HCT116 (cell line): ENCODE measurements at regions not wholly inside any gene's neighbourhood (a gene's known extent, or its start where the extent isn't known, plus 50 kb on each side); places are given as distances from the start of the nearest gene placed in this dataset.

Experiments used
- ATAC-seq: fragments of 200-7000 bp; cut with Tn5 transposase; 2 replicates; pipeline ENCODE4 v1.9.1; 2020; ENCODE audit warnings: mild to moderate bottlenecking, moderate library complexity
- BruUV-seq: library from RNA; stranded (reverse); fragments of 400-500 nt; replicated peaks from 2 replicates; lab custom pipeline; 2021; lab: Mats Ljungman, UMichigan
- CTCF ChIA-PET: fragments of 300-600 bp; sonication (Branson Sonifier 250); formaldehyde crosslinking; loops from one replicate; lab custom pipeline; 2021; ENCODE audit warnings: antibody characterized with exemption; lab: Charles Lee
- POLR2A ChIA-PET: fragments of 300-600, 350-600 bp; sonication (Branson Sonifier 250); formaldehyde crosslinking; loops from one replicate; lab custom pipeline; 2021; ENCODE audit warnings: antibody characterized with exemption; lab: Charles Lee
- RAD21 ChIA-PET, 2 experiments: fragments of 300-600 bp; sonication (Branson Sonifier 250); formaldehyde crosslinking; loops; one replicate each; lab custom pipeline; 2023; ENCODE audit warnings: low total read pairs in 2 of 2; ENCODE audit not compliant: uncharacterized antibody in 2 of 2, unreplicated experiment in 2 of 2, low non-redundant PET in 1 of 2; lab: Charles Lee
- DNase-seq: peaks from one replicate; pipeline ENCODE4 v3.0.0-alpha.2; 2010; ENCODE audit warnings: low read depth, low spot score
- H2AFZ ChIP-seq: fragments of 200-600 bp; shearing (Covaris generic), sonication (generic); 2 replicates; pipeline ENCODE4 v1.6.1; 2017; ENCODE audit warnings: low read depth, mixed run types, mixed read lengths, antibody characterized with exemption, low read length; ENCODE audit not compliant: poor library complexity, severe bottlenecking
- H3K27ac ChIP-seq: 2 replicates; pipeline ENCODE4 v1.5.1; 2012; ENCODE audit warnings: low read depth, low read length
- H3K27me3 ChIP-seq: fragments of 200-600 bp; sonication (generic); 2 replicates; pipeline ENCODE4 v1.6.1; 2016; ENCODE audit warnings: mixed run types, low read length, mixed read lengths; ENCODE audit not compliant: insufficient read depth
- H3K36me3 ChIP-seq, 2 experiments: fragments of 200-500 bp in 1 of 2; fragments of 200-600 bp in 1 of 2; sonication (Bioruptor generic) in 1 of 2; sonication (generic) in 1 of 2; 2 replicates each; pipeline versions ENCODE4 v1.5.1 to v1.6.1; 2014 to 2016; ENCODE audit warnings: low read length in 2 of 2, inconsistent platforms in 1 of 2, mixed read lengths in 1 of 2, mixed run types in 1 of 2; ENCODE audit not compliant: insufficient read depth in 2 of 2, control insufficient read depth in 1 of 2
- H3K4me1 ChIP-seq, 2 experiments: fragments of 200-600 bp in 1 of 2; sonication (generic) in 1 of 2; 2 replicates each; pipeline versions ENCODE4 v1.5.1 to v1.6.1; 2012 to 2017; ENCODE audit warnings: low read length in 2 of 2, inconsistent platforms in 1 of 2, mild to moderate bottlenecking in 1 of 2, mixed read lengths in 1 of 2, mixed run types in 1 of 2, moderate library complexity in 1 of 2; ENCODE audit not compliant: insufficient read depth in 2 of 2, control insufficient read depth in 1 of 2
- H3K4me2 ChIP-seq: fragments of 200-600 bp; sonication (generic); 2 replicates; pipeline ENCODE4 v1.6.1; 2017; ENCODE audit warnings: mixed run types, low read length, mixed read lengths
- H3K4me3 ChIP-seq, 2 experiments: fragments of 200-600 bp in 1 of 2; sonication (generic) in 1 of 2; replicated peaks in 1 of 2; 2 replicates each; pipeline ENCODE4 v1.5.1; 2011 to 2016; ENCODE audit warnings: low read length in 2 of 2, control low read depth in 1 of 2, low read depth in 1 of 2, mild to moderate bottlenecking in 1 of 2, mixed read lengths in 1 of 2, mixed run types in 1 of 2
- H3K79me2 ChIP-seq: fragments of 200-600 bp; sonication (generic); 2 replicates; pipeline ENCODE4 v1.6.1; 2017; ENCODE audit warnings: mild to moderate bottlenecking, mixed run types, low read length, moderate library complexity, mixed read lengths; ENCODE audit not compliant: insufficient read depth
- H3K9ac ChIP-seq: fragments of 200-600 bp; sonication (generic); 2 replicates; pipeline ENCODE4 v1.6.1; 2016; ENCODE audit warnings: low read length, mixed read lengths
- H3K9me2 ChIP-seq: fragments of 200-600 bp; sonication (generic), shearing (Covaris generic); 2 replicates; pipeline ENCODE4 v1.6.1; 2017; ENCODE audit warnings: mixed run types, mild to moderate bottlenecking, moderate library complexity; ENCODE audit not compliant: insufficient read depth
- H3K9me3 ChIP-seq, 2 experiments: fragments of 200-500 bp in 1 of 2; fragments of 200-600 bp in 1 of 2; sonication (Bioruptor generic) in 1 of 2; sonication (generic) in 1 of 2; 2 replicates each; pipeline ENCODE4 v1.6.1; 2014 to 2017; ENCODE audit warnings: low read length in 2 of 2, mixed read lengths in 2 of 2, inconsistent platforms in 1 of 2, low read depth in 1 of 2, mild to moderate bottlenecking in 1 of 2, mixed run types in 1 of 2, moderate library complexity in 1 of 2; ENCODE audit not compliant: control insufficient read depth in 1 of 2, insufficient read depth in 1 of 2
- H4K20me1 ChIP-seq: fragments of 200-600 bp; sonication (generic), shearing (Covaris generic); 2 replicates; pipeline ENCODE4 v1.6.1; 2017; ENCODE audit warnings: mixed run types, mild to moderate bottlenecking, moderate library complexity; ENCODE audit not compliant: insufficient read depth
- CEBPB ChIP-seq: IDR thresholded peaks from 2 replicates; pipeline ENCODE4 v1.6.1; 2012; ENCODE audit warnings: low read depth
- EGR1 ChIP-seq: IDR thresholded peaks from 2 replicates; pipeline ENCODE4 v1.6.1; 2012; ENCODE audit warnings: low read depth
- EZH2phosphoT487 ChIP-seq: fragments of 200-600 bp; IDR thresholded peaks from 2 replicates; pipeline ENCODE4 v1.6.1; 2018; ENCODE audit warnings: antibody characterized with exemption, borderline replicate concordance
- FOSL1 ChIP-seq: IDR thresholded peaks from 2 replicates; pipeline ENCODE4 v1.6.1; 2012; ENCODE audit warnings: low read depth
- JUND ChIP-seq: IDR thresholded peaks from 2 replicates; pipeline ENCODE4 v1.6.1; 2012
- POLR2A ChIP-seq: IDR thresholded peaks from 2 replicates; pipeline ENCODE4 v1.7.0; 2011; ENCODE audit warnings: borderline replicate concordance; ENCODE audit not compliant: insufficient read depth, insufficient read length; ENCODE audit errors: extremely low read depth
- RAD21 ChIP-seq: IDR thresholded peaks from 2 replicates; pipeline ENCODE4 v1.6.1; 2012; ENCODE audit warnings: low read depth, mild to moderate bottlenecking
- SIN3A ChIP-seq: IDR thresholded peaks from 2 replicates; pipeline ENCODE4 v1.6.1; 2012; ENCODE audit warnings: low read depth
- SP1 ChIP-seq: IDR thresholded peaks from 2 replicates; pipeline ENCODE4 v1.6.1; 2012; ENCODE audit warnings: low read depth
- SRF ChIP-seq: IDR thresholded peaks from 2 replicates; pipeline ENCODE4 v1.6.1; 2012; ENCODE audit warnings: low read depth
- TCF7L2 ChIP-seq: IDR thresholded peaks from 2 replicates; pipeline ENCODE4 v1.7.0; 2011; ENCODE audit warnings: borderline replicate concordance, inconsistent platforms; ENCODE audit not compliant: insufficient read depth, insufficient read length; ENCODE audit errors: extremely low read depth
- YY1 ChIP-seq: IDR thresholded peaks from 2 replicates; pipeline ENCODE4 v1.6.1; 2011; ENCODE audit warnings: low read length, low read depth, moderate library complexity, mild to moderate bottlenecking; ENCODE audit not compliant: insufficient replicate concordance; ENCODE audit errors: extremely low read depth
- ZFX ChIP-seq: fragments of 450-650 bp; IDR thresholded peaks from 2 replicates; pipeline ENCODE4 v1.6.1; 2017
- ZNF274 ChIP-seq: fragments of 200-500 bp; sonication (Bioruptor generic); IDR thresholded peaks from 2 replicates; pipeline ENCODE4 v1.6.1; 2014; ENCODE audit warnings: mild to moderate bottlenecking, low read depth, low read length, inconsistent platforms
- intact Hi-C: fragments of 100-400 bp; cut with micrococcal nuclease; formaldehyde crosslinking; loops from 2 replicates; pipeline ENCODE4 v1.10.0; 2022
- TF ChIP-seq, protein P1 (sequence below): IDR thresholded peaks from 2 replicates; pipeline ENCODE4 v1.6.1; 2012
- TF ChIP-seq, protein P2 (sequence below): IDR thresholded peaks from 2 replicates; pipeline ENCODE4 v1.6.1; 2011; ENCODE audit warnings: mild to moderate bottlenecking, low read length, moderate library complexity; ENCODE audit not compliant: insufficient replicate concordance; ENCODE audit errors: extremely low read depth

DNA sequence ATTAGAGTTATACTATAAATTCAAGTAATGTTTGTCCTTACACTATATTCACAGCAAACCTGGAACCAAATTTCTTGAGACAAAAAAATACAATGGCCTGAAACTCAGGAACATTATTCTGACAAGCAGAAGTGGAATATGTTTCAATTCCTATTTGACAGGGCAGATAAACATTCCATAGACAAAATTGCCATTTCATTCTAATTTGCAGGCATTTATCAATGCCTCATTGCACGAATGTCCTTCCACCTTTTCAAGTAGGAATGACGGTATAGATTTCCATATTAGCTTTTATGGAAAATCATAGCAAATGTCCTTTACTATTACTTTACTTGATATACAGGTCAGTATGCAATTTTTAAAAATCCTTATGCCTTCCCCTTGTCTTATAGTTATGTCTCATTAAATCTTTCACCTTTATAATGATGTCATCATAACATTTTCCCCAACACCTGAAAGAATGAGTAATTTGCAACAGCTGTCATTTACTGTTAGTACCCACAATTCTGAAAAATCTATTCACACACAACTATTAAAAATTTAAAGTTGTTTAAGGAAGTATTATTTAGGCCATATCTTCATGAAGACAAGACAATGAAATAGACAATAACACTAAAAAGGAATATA lies 299.7 kb upstream of the SEMA3C start:
- Histone ChIP-seq H3K79me2 (no peaks in the 10 kb centered on the region), H3K9me3 (no peaks in the 10 kb centered on the region), H2AFZ (no peak overlapping the region), H3K9me2 (no peaks in the 10 kb centered on the region), H4K20me1 (no peaks in the 10 kb centered on the region), H3K4me2 (no peak overlapping the region)
- ChIA-PET POLR2A (no interaction called here), RAD21 (no interaction called here), CTCF (no interaction called here)
- intact Hi-C loops = no loop called here
- TF ChIP-seq CEBPB = no peak
- no peak for TF ChIP-seq RAD21
- TF ChIP-seq EZH2phosphoT487 = no peak
- no peak for TF ChIP-seq SIN3A
- TF ChIP-seq, protein P1, sequence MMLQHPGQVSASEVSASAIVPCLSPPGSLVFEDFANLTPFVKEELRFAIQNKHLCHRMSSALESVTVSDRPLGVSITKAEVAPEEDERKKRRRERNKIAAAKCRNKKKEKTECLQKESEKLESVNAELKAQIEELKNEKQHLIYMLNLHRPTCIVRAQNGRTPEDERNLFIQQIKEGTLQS = no peak
- no peak for TF ChIP-seq POLR2A
- no peak for TF ChIP-seq ZNF274
- TF ChIP-seq TCF7L2 = no peak
- no peak for TF ChIP-seq SP1
- no peak for TF ChIP-seq ZFX
- no peak for TF ChIP-seq JUND
- no peak for TF ChIP-seq FOSL1
- TF ChIP-seq, protein P2, sequence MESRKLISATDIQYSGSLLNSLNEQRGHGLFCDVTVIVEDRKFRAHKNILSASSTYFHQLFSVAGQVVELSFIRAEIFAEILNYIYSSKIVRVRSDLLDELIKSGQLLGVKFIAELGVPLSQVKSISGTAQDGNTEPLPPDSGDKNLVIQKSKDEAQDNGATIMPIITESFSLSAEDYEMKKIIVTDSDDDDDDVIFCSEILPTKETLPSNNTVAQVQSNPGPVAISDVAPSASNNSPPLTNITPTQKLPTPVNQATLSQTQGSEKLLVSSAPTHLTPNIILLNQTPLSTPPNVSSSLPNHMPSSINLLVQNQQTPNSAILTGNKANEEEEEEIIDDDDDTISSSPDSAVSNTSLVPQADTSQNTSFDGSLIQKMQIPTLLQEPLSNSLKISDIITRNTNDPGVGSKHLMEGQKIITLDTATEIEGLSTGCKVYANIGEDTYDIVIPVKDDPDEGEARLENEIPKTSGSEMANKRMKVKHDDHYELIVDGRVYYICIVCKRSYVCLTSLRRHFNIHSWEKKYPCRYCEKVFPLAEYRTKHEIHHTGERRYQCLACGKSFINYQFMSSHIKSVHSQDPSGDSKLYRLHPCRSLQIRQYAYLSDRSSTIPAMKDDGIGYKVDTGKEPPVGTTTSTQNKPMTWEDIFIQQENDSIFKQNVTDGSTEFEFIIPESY = no peak
- no peak for TF ChIP-seq EGR1
- no peak for TF ChIP-seq SRF
- TF ChIP-seq YY1 = no peak
- TF ChIP-seq, all 23 proteins: peak for 0
- no peak overlapping the region for H3K27ac ChIP-seq
- no TSS peak for BruUV-seq
- H3K9ac ChIP-seq = no peak overlapping the region
- DNase-seq = no peak
- H3K4me1 ChIP-seq = no peaks in the 10 kb centered on the region
- no peaks in the 10 kb centered on the region for H3K36me3 ChIP-seq
- H3K27me3 ChIP-seq = no peaks in the 10 kb centered on the region
- H3K4me3 ChIP-seq = no peak overlapping the region
- ATAC-seq = no peak
